Renal cortex interstitium (tissue), 11 donors: ENCODE measurements at regions not wholly inside any gene's neighbourhood (a gene's known extent, or its start where the extent isn't known, plus 50 kb on each side); places are given as distances from the start of the nearest gene placed in this dataset.
A peak's percentile ranks its signal among the peaks of the same experiment; 100 is the strongest.
"Not testable (repeated sequence)": the region's sequence is repeated elsewhere in the genome, so short reads cannot be mapped to it uniquely, and the experiment has no call there.

ENCODE experiments used
- DNase-seq, 11 donors: peaks; one replicate each; pipeline ENCODE4 v3.0.0-alpha.2; 2013; ENCODE audit warnings: low read depth in 9 of 11, low spot score in 4 of 11; ENCODE audit errors: extremely low read depth in 1 of 11

DNA sequence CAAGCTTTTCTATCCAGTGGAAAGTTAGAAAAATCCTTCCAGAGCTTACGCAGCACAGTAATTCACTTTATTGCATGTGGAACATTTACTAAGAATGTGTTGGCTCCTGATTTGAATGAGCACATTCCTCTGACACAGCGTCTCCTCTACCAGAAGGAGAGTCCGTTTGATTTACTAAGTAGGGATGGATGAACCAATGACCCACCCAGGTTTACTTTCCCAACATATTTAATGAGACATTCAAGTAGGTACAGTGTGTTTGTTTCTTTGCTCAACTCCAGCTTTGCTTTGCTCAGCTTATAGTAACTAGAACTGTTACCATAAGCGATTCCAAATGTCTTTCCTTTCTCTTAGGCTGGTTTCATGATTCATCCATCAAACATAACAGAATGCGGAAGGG lies 161.7 kb downstream of the SMARCA1 start:
- peak in 1 of 11 donors; percentile 2 for DNase-seq

DNA sequence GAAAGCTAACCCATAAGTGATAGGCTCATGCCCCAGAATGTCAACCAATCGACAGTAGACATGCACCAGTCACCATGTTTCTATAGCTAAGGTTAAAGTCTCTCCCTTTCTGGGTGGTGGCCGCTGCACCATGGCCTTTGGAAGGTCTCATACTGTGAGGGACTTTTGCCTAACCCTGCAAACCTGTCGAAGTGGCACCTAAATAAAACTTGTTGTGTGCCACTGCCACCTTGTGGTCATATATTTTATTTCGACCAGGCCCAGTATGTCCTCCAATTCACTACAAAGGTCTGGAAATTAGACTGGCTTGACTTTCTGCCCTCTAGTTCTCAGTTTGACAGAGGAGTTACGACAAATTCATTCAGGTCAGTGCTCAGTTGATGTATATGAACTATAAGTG lies 163.1 kb downstream of the SMARCA1 start:
- peak in 2 of 11 donors; percentile 2 to 15 for DNase-seq

DNA sequence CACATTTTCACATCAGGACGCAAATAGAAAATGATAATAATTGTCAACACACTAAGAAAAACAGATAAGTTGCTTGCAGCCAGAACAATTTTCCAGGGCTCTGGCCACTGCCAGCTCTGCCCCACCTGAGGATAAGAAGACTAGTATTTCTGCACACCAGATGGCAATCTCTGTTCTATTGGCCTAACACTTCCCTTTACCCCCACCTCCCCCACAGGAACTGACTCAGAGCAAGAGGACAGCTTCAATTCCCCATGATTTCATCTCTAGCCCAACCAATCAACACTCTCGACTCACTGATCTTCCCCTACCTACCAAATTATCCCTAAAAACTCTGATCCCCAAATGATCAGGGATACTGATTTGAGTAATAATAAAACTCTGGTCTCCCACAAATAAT lies 164.0 kb downstream of the SMARCA1 start:
- no peak for DNase-seq

DNA sequence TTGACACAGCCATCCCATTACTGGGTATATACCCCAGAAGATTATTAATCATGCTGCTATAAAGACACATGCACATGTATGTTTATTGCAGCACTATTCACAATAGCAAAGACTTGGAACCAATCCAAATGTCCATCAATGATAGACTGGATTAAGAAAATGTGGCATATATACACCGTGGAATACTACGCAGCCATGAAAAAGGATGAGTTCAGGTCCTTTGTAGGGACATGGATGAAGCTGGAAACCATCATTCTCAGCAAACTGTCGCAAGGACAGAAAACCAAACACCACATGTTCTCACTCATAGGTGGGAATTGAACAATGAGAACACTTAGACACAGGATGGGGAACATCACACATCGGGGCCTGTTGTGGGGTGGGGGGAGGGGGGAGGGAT lies 165.9 kb downstream of the SMARCA1 start:
- DNase-seq: not testable (repeated sequence)

DNA sequence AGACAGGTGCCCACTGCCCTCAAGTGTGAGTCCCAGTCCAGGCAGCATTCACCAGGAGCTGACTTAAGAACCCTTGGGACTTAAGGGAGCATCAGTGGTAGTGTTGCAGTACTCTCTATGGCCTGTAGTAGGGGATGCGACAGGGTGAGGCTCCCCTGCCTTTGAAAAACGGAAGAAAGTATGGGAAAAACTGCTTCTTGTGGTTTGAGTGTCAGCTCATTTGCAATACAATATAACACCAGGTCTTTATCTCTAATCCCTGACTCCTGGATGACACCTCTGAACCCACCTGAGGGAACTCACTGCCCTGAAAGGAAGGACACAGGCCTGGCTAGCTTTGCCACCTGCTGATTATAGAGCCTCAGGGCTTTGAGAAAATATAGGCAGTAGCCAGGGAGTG lies 176.0 kb downstream of the SMARCA1 start:
- no peak for DNase-seq

DNA sequence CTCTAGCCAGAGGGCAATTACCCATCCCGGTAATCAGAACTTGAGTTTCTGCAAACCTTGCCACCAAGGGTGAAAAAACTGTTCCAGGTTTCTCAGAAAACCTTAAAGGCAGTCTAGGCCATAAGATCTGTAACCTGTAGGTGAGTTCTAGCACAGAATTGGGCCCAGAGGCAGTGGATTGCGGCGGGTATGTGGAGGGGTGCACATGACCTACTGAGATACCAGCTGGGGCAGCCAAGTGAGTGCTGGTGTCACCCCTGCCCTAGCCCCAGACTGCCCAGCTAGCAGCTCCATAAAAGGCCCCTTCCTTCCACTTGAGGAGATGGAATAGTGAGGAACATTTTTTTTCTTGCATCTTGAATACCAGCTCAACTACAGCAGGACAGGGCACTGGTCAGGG lies 176.7 kb downstream of the SMARCA1 start:
- no peak for DNase-seq

DNA sequence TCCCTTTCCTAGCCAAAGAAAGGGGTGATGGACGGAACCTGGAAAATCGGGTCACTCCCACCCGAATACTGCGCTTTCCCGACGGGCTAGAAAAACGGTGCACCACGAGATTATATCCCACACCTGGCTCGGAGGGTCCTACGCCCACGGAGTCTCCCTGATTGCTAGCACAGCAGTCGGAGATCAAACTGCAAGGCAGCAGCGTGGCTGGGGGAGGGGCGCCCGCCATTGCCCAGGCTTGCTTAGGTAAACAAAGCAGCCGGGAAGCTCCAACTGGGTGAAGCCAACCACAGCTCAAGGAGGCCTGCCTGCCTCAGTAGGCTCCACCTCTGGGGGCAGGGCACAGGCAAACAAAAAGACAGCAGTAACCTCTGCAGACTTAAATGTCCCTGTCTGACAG lies 186.0 kb downstream of the SMARCA1 start:
- not testable (repeated sequence) for DNase-seq

DNA sequence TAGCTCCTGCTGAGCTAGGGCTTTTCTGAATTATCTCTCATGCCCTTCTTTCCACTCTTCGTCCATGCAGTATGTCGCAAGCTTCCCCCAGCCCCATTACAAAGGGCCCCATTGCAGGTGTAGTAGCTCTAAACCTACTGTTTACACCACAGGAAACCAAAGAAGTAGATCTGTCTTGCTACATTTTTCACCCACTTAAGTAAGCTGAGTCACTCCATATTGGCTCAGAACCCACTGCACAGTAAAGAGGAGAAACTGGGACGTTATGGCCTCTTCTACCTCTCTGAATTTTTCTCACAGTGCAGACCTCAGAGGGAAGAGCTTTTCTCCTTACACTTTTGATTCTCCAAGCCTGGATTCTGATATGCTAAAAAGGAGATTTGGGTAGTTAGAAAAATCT lies 200.2 kb downstream of the SMARCA1 start:
- no peak for DNase-seq

DNA sequence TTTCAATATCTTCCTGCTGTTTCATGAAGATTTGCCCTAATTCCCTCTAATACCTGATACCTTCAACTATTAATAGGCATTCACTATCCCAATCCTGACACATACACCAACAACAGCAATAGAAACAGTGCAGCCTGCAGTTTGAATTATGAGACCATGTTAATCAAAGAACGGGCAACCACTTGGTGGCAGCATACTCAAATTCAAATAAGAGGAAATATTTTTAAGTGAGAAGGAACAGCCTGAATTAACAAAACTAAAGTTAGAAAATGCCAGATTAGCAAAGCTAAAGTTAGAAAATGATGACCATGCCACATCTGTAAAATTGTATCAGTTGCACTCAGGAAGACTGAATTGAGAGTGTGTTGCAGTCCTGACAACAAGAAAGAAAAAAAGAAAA lies 204.9 kb downstream of the SMARCA1 start:
- DNase-seq: peak in 2 of 11 donors; percentile 0 to 5

DNA sequence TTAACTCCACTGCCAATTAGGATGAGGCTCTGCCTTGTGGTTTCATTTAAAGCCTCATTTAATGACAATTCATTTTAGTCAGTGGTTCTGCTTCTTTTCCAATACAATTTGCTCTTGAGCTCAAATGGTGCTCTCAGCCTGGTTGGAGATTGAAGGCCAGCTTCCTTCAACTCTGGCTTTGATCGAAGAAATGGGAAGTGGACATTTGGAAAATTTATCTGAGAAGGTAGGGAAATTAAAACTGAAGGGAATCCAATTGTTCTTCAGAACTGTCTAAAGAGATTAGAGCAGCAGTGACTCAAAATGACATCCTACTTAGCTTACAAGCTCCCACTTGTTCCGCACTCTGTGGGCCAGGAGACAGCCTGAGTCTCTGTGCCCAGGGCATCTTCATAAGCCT lies 206.8 kb downstream of the SMARCA1 start:
- no peak for DNase-seq

DNA sequence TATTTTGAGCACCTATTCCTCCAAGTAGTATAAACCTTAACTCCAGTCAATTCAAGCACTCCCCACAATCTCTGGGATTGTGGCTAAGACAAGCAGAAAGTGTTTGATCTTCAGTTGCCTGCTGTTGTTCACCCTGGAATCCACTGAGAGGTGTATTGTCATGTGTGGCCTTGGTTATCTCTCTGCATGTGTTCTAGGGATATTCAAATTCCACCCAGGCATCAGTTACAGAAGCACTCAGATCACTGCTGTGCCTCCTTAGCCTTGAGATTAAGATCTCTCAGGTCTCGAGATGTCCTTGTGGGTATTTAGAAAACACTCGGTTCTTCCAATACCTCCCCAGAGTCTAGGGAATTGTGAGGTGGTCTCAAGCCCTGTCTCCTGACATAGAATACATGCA lies 213.3 kb downstream of the SMARCA1 start:
- no peak for DNase-seq

DNA sequence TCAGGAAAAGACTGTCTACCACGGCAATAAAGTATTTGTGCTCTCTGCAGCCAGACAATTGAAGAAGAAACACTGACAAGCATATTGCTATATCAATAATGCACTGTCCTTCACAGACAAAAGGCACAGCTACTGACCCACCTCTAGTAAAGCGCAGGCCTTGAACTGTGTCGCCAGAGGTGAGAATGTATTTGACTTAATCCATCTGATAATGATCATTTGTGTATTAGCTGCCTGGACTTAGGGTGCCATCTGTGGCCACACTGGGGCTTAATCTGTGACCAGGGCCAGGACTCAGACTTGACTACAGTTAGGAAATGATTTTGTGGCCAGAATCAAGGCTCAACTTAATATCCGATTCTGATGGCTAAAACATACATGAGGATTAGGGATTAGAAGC lies 260.4 kb downstream of the SMARCA1 start:
- no peak for DNase-seq

DNA sequence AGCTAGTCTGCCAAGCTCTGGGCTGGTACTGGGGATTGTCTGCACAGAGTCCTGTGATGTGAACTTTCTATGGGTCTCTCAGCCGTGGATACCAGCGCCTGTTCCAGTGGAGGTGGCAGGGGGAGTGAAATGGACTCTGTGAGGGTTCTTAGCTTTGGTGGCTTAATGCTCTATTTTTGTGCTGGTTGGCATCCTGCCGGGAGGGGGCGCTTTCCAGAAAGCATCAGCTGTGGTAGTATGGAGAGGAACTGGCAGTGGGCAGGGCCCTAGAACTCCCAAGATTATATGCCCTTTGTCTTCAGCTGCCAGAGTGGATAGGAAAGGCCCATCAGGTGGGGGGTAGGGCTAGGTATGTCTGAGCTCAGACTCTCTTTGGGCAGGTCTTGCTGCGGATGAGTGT lies 267.8 kb downstream of the SMARCA1 start:
- DNase-seq: not testable (repeated sequence)

DNA sequence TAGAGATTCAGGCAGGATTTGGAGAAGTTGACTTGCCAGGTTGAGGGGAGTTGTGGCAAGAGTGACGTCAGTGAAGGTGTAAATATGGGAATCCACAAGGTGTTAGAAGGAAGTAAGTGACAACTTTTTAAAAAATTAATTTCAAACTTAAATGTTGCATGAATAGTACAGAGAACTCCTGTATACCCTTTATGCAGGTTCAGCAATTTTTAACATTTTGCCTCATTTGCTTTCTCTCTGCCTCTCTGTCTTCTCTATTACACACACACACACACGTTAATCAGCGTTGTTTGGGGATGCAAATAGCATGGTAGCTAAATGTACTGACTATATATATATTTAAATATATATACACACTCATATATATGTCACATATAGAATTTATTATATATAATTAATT lies 273.7 kb downstream of the SMARCA1 start:
- DNase-seq: no peak

DNA sequence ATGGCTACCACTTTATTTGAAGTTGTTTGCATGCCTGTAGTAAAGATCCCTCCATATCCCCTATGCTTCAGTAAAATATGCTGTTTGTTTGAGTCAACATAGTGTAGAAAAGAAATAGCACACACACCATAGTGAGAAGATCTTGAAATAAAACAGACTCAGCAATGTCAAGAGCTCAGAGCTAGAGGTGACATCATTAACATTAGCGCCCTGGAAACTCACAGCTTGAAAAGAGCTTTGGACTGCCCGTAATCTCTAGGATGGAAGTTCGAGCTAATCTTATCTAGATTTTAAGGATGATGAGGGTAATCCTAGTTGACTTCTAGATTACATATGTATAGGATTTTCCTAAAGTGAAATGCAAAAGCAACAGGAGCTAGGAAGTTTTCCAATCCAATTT lies 275.6 kb downstream of the SMARCA1 start:
- DNase-seq: no peak

DNA sequence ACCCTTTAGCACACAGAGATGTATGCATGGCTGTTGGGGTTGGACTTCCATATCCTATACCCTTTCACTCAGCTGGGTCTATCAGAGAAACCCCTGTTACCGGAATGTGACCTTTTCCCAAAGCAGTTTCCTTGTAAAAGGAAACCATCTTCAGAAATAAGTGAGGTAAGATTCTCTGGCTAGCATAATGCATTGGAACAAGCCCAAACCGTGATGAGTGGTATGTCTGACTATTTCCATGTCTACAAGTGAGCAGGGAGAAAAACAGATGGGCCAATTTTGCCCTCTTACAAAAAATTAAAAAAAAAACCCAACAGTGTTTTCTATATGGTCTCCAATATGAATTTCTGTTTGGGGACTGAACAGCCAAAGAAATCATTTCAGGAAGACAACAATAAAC lies 283.9 kb downstream of the SMARCA1 start:
- no peak for DNase-seq

DNA sequence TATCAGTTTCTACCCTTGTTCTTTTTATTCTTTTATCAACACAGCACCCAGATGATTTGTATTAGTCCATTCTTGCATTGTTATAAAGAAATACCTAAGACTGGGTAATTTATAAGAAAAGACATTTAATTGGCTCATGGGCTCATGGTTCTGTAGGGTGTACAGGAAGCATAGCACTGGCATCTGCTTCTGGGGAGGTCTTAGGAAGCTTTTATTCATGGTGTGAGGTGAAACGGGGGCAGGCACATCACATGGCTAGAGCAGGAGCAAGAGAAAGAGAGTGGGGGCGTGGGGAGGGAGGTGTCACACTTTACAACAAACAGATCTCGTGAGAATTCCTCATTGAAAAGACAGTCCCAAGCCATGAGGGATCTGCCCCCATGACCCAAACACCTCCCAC lies 285.3 kb downstream of the SMARCA1 start:
- no peak for DNase-seq

DNA sequence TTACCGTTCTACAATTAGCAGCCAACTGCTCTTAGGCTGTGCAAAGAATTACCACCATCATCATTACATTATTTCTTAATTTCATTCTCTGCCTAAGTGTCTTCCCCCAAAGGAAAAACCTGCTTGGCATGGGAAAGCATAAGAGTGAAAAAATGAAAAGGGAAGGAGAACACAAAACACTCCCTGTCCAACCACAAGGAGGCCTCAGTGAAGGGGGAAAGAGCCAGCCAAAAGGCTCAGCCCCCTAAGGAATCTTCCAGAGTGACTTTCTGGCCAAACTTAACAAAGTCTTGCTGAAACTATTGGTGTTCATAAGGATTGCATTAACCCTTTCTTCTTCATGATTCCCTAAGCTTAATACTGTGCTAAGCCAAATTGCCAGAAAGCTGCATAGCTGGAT lies 287.4 kb downstream of the SMARCA1 start:
- DNase-seq: no peak

DNA sequence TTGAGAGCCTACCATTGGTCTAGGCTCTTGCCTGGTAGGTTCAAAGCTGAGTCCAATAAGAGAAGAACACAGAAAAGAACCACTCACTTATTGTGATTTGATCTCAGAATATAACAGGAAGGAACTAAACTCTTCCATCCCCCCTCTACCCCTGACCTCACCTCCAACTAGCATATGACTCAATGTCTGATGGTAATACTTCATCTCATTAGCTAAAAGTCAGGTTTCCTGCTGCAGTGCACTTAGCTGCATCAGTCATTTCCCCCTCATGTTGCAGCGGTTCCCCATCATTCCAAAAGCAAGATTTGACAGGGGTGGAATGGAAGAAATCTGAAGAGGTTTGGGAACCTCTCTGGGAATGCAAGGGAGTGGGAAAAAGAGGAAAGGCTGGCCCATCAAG lies 289.5 kb downstream of the SMARCA1 start:
- DNase-seq: no peak

DNA sequence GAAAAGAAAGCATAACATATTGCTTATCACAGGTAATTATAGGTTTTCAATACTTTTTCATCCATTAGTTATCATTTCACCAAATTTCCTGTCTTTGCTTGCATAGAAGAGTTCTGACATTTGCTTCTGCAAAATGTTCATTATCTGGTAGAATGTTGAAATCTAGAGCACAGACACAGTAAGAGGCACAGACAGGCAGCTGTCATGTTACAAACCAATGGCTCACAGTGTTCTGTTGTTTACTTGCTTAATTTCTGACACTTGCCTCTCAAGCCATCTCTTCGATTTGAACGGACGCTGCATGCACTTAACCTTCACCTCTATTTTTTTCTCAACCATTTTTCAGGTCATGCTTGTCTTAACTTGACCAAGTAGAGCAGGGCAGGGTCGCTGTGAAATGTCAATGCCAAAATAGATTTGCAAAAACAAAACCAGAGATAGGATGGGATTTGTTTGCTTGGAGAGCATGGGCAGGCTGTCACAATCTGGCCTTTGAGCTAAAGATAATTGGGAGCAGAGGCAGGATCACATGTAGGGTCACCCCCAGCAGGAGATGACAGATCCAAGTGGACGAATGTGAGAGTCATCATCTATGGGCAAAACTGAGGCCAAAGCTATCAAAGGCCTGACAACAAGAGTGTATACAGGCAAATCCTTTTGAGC lies 292.3 kb downstream of the SMARCA1 start:
- DNase-seq: no peak

DNA sequence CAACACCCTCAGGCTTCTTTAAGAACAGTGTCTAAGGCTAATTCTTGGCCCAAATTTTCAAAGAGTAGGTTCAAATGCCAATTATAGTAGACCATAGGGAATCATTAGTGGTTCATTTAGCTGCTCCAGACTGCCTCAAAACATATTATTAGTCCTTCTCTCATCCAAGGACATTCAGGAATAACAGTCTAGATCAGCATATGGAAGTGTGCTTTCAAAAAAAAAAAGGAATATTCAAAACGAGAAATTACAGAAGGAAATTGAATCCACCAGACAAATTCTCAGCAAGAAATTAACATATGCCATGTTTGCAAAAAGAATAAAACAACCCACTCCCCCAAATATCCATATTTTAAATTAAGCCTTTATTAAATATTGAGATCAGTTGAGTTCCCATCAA lies 293.1 kb downstream of the SMARCA1 start:
- DNase-seq: no peak

DNA sequence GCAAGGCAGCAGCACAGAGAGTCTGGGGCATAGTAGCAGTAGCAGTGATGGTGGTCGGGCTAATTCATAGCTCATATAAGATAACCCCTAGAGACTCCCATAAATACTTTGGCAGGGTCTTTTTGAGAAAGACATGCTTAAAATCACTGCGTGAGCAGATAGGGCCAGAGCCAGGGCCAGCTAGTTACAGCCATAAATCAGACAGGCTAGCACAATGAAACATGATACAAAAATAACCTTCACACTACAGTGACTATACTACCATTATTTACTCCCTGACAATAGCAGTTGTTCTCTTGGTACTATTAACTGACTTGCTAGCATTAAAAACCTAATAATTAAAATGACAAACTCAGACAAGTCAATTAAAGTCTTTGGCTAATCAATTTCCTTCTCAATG lies 295.9 kb downstream of the SMARCA1 start:
- peak in 6 of 11 donors; percentile 6 to 22 (median 12) for DNase-seq
